Central memory CD8-positive, alpha-beta T cell (primary cell): ENCODE measurements at regions not wholly inside any gene's neighbourhood (a gene's known extent, or its start where the extent isn't known, plus 50 kb on each side); places are given as distances from the start of the nearest gene placed in this dataset.

Source experiments
- ATAC-seq: fragments of 150-1000 bp; cut with Tn5 transposase; replicated peaks from 2 replicates; pipeline ENCODE4 v1.10.0; 2022; ENCODE audit warnings: mild to moderate bottlenecking, moderate FRiP score, moderate number of reproducible peaks; ENCODE audit not compliant: poor library complexity, severe bottlenecking; ENCODE audit errors: extremely low read depth
- DNase-seq, 2 donors: peaks; one replicate each; pipeline ENCODE4 v3.0.0; 2021; ENCODE audit warnings: low spot score in 2 of 2
- H3K27ac Mint-ChIP-seq: one replicate; pipeline ENCODE4 v1.8.0; 2022; ENCODE audit warnings: low read depth, mild to moderate bottlenecking, moderate library complexity, mixed read lengths
- H3K27me3 Mint-ChIP-seq: one replicate; pipeline ENCODE4 v1.8.0; 2022; ENCODE audit warnings: mixed read lengths
- H3K36me3 Mint-ChIP-seq: one replicate; pipeline ENCODE4 v1.8.0; 2022; ENCODE audit warnings: mild to moderate bottlenecking, moderate library complexity, mixed read lengths; ENCODE audit not compliant: insufficient read depth
- H3K4me1 Mint-ChIP-seq: one replicate; pipeline ENCODE4 v1.8.0; 2022; ENCODE audit warnings: mixed read lengths
- H3K4me3 Mint-ChIP-seq: one replicate; pipeline ENCODE4 v1.8.0; 2022; ENCODE audit warnings: mild to moderate bottlenecking, moderate library complexity, mixed read lengths
- H3K9me3 Mint-ChIP-seq: one replicate; pipeline ENCODE4 v1.8.0; 2022; ENCODE audit warnings: mixed read lengths

DNA sequence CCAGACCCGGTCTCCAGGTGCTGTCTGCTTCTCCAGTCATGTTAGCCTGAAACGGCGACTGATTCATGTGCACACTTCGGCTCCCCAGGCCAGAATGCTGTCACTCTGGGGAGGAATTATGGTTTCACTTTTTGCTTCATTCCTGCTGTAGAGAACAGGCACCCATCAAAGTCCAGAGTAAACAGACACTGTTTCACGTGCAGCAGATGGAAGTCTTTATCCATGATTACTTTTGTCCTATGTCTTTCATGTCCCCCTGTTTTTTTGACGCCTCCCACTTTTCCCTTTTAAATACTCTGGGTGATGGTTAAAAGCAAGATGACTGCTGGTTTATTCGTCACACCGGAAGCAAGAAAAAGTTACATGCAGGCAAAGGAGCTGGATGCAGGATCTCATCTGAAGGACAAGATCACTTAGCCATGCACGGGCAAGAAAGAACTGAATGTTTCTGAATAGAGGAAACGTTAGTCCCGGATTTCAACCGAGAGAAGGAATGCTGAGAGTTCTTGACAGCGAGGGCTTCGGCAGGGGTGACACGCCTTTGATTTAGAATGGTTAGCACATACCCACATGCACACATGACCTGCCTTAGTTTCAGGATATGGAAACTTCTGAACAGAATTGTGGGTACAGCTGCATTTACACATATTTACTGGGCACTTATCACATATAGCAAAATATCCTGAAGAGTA lies 250.0 kb upstream of the KLF6 start:
- ATAC-seq (peak; percentile 56), DNase-seq (no peak)
- Mint-ChIP-seq H3K27me3 (no peaks in the 10 kb centered on the region), H3K27ac (peak overlapping the region; percentile 79), H3K4me3 (peak overlapping the region; percentile 66), H3K9me3 (no peaks in the 10 kb centered on the region), H3K4me1 (peaks cover 28% of the 10 kb centered on the region), H3K36me3 (peaks cover 4% of the 10 kb centered on the region)

DNA sequence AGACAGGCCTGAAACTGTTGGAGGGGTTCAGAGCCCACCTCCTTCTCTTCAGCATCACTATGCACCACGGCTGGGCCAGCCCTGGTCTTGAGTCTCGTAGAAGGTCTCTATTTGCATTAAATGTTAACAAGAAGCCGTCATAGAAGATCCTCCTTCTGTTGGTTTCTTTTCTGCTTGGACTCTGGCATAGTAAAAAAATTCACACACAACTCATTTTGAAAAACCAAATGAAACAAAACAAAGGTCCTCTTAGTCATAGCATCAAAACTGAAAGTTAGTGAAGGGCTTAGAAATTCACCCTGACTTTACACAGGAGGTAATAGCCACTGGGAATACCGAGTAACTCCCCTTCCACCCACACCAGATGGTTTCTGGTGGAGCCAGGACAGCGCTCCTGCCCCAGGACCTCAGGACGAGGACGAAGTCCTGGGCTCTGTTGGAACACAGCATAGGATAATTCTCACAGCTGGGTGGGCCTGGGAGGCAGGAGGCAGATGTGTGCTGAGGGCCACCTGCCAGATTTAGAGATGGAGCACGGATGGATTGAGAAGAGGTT lies 248.4 kb upstream of the KLF6 start:
- DNase-seq (no peak), ATAC-seq (peak; percentile 36)
- H3K27ac Mint-ChIP-seq: peak overlapping the region; percentile 79
- H3K4me3 Mint-ChIP-seq: peak overlapping the region; percentile 53
- no peaks in the 10 kb centered on the region for H3K9me3 Mint-ChIP-seq
- peaks cover 28% of the 10 kb centered on the region for H3K4me1 Mint-ChIP-seq
- H3K27me3 Mint-ChIP-seq: no peaks in the 10 kb centered on the region
- peaks cover 4% of the 10 kb centered on the region for H3K36me3 Mint-ChIP-seq

DNA sequence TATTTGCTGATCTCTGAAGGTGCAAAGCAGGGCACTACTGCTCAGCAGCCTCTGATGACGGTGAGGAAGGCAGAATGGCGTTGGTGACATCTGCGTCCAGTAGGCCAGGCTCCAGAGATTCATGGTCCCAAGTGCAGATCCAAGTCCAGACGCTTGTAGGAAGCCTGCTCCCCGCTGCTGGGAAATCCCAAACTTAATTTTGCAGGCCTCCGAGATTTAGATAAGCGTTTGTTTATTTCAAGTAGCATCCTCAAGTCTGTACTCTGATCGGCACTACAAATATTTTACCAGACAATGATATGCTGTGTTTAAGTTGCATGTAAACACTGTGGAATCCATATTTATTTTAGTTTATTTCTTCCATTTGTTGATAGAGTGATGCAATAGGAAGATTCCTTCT lies 244.9 kb upstream of the KLF6 start:
- DNase-seq (no peak), ATAC-seq (no peak)
- H3K36me3 Mint-ChIP-seq: peaks cover 2% of the 10 kb centered on the region
- no peaks in the 10 kb centered on the region for H3K27me3 Mint-ChIP-seq
- no peak overlapping the region for H3K27ac Mint-ChIP-seq
- peaks cover 20% of the 10 kb centered on the region for H3K4me1 Mint-ChIP-seq
- no peak overlapping the region for H3K4me3 Mint-ChIP-seq
- no peaks in the 10 kb centered on the region for H3K9me3 Mint-ChIP-seq

DNA sequence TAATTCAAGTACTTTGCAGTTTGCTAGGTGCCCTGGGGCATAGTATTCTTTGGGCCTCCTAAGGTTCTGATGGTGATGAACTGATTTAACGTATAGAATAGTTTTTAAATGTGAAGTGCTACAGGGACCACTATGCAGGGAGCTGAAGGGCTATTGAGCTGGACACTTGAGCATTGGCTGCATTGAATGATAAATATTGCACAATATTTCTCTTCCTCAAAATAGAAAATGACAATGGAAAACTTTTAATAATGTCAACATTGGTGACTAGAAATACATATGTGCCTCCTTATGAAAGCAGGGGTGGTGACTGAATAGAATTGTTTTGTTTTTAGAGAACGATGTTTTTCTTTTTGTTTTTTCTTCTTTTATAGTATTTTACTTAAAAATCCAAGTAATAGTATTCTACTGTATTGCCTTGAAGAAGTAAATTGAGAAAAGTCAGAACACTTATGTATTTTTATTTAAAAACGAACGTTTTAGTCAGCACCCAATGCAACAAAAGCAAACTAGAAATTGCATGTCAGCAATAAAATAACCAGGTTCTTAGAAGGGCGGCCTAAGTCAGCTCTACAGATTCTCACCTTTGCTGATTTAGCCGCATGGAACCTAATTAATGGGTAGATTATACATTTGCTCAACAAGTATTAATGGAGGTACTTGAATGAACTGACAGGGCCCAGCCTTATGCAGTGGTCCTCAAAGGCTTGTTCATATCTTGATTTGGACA lies 244.0 kb upstream of the KLF6 start:
- no peak for DNase-seq
- H3K36me3 Mint-ChIP-seq: no peaks in the 10 kb centered on the region
- H3K9me3 Mint-ChIP-seq: no peaks in the 10 kb centered on the region
- H3K27me3 Mint-ChIP-seq: no peaks in the 10 kb centered on the region
- H3K4me3 Mint-ChIP-seq: no peak overlapping the region
- no peak for ATAC-seq
- H3K27ac Mint-ChIP-seq: no peak overlapping the region
- H3K4me1 Mint-ChIP-seq: peaks cover 14% of the 10 kb centered on the region

DNA sequence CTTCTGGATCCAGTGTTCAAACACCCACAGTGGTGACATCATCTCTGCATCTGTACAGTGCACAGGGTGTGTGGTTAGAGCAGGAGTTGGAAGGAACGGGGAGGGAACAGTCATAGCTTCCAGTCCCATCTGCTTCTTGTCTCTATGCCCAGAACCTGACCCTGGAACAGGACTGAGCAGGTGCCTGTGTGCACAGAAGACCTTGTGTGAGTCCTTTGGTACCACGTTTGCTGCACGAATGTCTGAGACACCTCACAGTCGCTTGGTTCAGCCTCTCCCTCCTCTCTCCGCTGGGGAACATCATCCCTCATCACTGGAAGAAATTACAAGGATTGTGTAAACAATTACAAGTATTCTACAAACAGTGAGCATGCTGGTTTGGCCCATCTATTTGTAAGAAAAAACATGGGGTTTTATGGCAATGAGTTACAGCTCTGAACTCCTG lies 243.0 kb upstream of the KLF6 start:
- H3K27me3 Mint-ChIP-seq: no peaks in the 10 kb centered on the region
- no peaks in the 10 kb centered on the region for H3K9me3 Mint-ChIP-seq
- peaks cover 4% of the 10 kb centered on the region for H3K4me1 Mint-ChIP-seq

DNA sequence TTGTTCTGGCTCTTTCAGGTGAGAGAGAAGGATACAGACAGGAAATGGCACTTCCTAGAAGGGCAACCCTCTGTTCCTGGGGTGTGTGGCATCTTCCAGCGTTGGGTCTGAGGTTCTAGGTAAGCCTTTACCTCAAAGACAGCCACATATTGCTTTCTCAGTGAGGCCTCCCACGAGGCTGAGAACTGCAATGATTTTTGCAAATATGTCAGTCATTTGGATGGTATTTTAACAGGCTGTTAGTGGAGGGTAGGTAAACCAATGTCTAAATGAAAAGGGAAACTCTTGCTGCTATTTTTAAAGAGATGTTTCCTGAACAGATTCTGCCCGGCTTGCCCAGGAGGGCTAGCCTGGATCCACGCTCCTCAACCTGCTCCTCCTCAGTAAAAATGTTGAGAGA lies 240.3 kb upstream of the KLF6 start:
- H3K27ac Mint-ChIP-seq: no peak overlapping the region
- no peaks in the 10 kb centered on the region for H3K9me3 Mint-ChIP-seq
- H3K4me1 Mint-ChIP-seq: peaks cover 10% of the 10 kb centered on the region
- H3K4me3 Mint-ChIP-seq: no peak overlapping the region
- no peaks in the 10 kb centered on the region for H3K27me3 Mint-ChIP-seq
- ATAC-seq (no peak), DNase-seq (no peak)
- no peaks in the 10 kb centered on the region for H3K36me3 Mint-ChIP-seq

More for the DNA sequence above, 243.0 kb upstream of the KLF6 start:
- DNase-seq (no peak), ATAC-seq (no peak)
- Mint-ChIP-seq H3K36me3 (no peaks in the 10 kb centered on the region), H3K27ac (no peak overlapping the region), H3K4me3 (no peak overlapping the region)

DNA sequence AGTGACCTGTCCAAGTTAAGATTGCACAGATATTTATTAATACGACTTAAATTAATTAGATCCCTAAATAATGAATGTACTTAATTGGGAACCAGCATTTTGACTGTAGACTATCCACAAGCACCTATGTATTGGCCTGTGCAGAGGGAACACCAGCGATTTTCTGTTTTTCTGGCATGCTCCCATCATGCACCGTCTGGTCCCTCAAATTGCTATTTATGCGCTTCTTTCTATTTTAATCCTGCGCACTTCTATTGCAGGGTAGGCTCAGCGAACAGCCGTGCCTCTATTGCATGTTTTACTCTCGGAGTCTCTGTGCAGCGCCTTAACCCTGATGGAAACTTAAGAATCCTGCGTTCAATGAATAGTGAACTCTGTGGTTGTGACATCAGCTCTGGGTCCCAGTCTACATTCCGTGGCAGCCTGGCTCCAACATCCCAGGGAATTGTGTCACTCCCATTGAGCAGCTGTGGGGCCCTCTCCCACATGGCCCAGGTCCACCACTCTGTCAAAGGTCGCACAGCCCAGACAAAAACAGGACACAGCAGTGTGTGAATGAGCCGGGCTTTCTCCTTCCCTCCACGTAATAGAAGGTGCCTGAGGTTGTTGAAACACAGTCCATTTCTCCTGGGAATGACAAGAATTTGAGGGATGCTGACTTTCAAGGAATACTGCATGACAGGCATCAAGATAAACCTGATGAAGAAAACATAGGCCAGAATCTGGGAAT lies 239.7 kb upstream of the KLF6 start:
- Mint-ChIP-seq H3K9me3 (no peaks in the 10 kb centered on the region), H3K4me3 (no peak overlapping the region), H3K27ac (no peak overlapping the region), H3K27me3 (no peaks in the 10 kb centered on the region), H3K4me1 (peaks cover 10% of the 10 kb centered on the region), H3K36me3 (no peaks in the 10 kb centered on the region)
- DNase-seq (no peak), ATAC-seq (no peak)

DNA sequence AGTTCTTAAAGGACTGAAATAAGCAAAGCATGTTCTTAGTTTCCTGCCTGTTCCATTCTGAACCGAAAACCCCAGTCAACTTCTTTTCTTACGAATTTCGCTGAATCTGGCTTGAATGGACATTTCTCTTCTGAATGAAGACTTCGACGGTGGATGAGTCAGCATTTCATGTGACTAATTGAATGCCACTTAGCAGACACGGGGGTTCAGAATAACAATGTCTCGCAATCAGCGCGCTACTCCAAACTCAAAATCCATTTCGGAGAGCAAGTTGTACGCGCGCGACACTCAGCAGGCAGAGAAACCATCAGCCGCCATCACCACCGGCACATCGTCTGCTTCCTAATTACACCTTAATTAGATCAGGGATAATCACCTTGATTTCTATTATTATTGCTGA lies 239.0 kb upstream of the KLF6 start:
- Mint-ChIP-seq H3K4me1 (peaks cover 10% of the 10 kb centered on the region), H3K4me3 (no peak overlapping the region), H3K27ac (no peak overlapping the region), H3K27me3 (no peaks in the 10 kb centered on the region), H3K36me3 (no peaks in the 10 kb centered on the region), H3K9me3 (no peaks in the 10 kb centered on the region)
- no peak for ATAC-seq
- no peak for DNase-seq

DNA sequence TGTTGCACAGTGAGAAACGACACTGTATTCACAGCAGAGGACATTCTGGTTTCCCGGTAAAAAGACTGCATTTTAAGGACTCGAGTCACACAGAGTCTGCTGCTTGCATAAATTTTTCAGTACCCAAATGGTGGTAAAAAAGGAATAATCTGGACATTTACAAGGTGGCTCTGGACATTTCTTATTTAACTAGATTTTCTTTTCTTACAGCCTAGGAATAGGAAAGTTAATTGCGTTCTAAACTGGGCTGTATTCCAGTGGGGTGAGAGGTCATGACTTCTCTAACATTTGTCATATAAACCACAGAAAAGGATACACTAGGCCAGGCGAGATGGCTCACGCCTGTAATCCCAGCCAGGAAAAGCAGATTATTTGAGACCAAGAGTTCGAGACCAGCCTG lies 237.5 kb upstream of the KLF6 start:
- peaks cover 15% of the 10 kb centered on the region for H3K4me1 Mint-ChIP-seq
- no peak overlapping the region for H3K27ac Mint-ChIP-seq
- H3K9me3 Mint-ChIP-seq: no peaks in the 10 kb centered on the region
- DNase-seq: no peak
- H3K4me3 Mint-ChIP-seq: no peak overlapping the region
- no peaks in the 10 kb centered on the region for H3K36me3 Mint-ChIP-seq
- ATAC-seq: no peak
- H3K27me3 Mint-ChIP-seq: no peaks in the 10 kb centered on the region

DNA sequence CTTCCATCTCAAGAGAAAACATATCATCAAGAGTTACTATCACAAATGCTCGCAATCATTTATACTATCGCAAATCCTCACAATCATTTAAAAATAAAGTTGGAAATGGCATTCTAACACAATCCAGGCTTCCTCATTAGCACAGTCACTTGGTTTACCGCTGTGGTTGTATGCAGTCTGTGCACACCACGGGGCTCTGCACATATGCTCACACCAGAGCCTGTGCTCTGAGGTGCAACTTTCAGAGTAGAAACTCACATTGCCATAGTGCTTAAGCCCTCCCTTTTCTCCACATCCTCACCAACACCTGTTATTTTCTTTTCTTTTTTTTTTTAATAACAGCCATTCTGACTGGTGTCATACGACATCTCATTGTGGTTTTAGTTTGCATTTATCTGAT lies 235.6 kb upstream of the KLF6 start:
- ATAC-seq: peak; percentile 52

DNA sequence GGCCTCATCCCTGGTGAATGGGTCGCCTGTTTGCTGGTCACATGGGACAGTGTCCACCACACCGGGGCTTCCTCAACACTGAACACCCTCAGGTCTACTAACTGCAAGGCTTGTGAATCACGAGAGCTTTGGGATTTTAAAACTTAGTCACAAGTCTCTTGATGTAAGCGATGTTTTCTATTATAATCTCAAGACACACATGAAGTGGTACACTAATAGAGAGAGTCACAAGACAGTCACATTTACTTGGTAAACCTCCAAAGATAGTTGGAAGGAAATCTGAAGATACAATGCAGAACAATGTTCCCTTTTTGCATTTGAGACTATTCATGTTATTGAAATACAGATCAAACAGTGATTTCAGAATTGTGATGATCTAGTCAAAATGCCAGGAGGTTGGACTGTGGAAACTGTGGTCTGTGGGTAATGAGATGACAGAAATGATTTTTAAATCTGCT lies 233.1 kb upstream of the KLF6 start:
- no peak overlapping the region for H3K27ac Mint-ChIP-seq
- ATAC-seq: no peak
- no peak overlapping the region for H3K4me3 Mint-ChIP-seq
- no peaks in the 10 kb centered on the region for H3K9me3 Mint-ChIP-seq
- peaks cover 26% of the 10 kb centered on the region for H3K4me1 Mint-ChIP-seq
- H3K27me3 Mint-ChIP-seq: no peaks in the 10 kb centered on the region
- DNase-seq: no peak
- H3K36me3 Mint-ChIP-seq: no peaks in the 10 kb centered on the region

More for the DNA sequence above, 235.6 kb upstream of the KLF6 start:
- no peaks in the 10 kb centered on the region for H3K27me3 Mint-ChIP-seq
- DNase-seq: no peak
- H3K36me3 Mint-ChIP-seq: no peaks in the 10 kb centered on the region
- no peak overlapping the region for H3K27ac Mint-ChIP-seq
- H3K9me3 Mint-ChIP-seq: no peaks in the 10 kb centered on the region
- H3K4me1 Mint-ChIP-seq: peaks cover 15% of the 10 kb centered on the region
- H3K4me3 Mint-ChIP-seq: no peak overlapping the region

DNA sequence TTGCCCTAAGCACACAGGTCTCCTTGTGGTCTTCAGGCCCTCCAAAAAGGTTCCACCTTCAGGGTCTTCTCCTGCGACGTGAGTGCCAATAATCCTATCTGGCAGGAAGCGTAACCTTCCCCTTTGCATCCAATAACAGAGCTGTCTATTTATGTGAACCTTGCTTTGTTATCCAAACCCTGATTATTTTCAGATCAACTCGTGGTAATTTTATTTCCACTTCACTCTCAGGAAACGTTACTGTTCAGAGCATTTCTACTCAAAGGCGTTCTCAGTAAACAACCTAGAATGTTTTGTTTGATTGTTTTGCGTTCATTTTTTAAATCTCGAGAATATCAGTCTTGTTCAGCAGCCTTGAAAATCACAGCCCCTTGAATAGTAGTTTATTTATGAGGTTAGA lies 232.3 kb upstream of the KLF6 start:
- ATAC-seq: no peak
- DNase-seq: no peak
- peaks cover 33% of the 10 kb centered on the region for H3K4me1 Mint-ChIP-seq
- no peak overlapping the region for H3K27ac Mint-ChIP-seq
- no peaks in the 10 kb centered on the region for H3K9me3 Mint-ChIP-seq
- no peaks in the 10 kb centered on the region for H3K27me3 Mint-ChIP-seq
- no peak overlapping the region for H3K4me3 Mint-ChIP-seq
- no peaks in the 10 kb centered on the region for H3K36me3 Mint-ChIP-seq
